HG03108 (cell line): ENCODE measurements at regions not wholly inside any gene's neighbourhood (a gene's known extent, or its start where the extent isn't known, plus 50 kb on each side); places are given as distances from the start of the nearest gene placed in this dataset.

Experiments used
- ATAC-seq: cut with Tn5 transposase; IDR thresholded peaks from one replicate; pipeline ENCODE4 v1.9.1; 2021; ENCODE audit warnings: moderate library complexity; ENCODE audit not compliant: unreplicated experiment

DNA sequence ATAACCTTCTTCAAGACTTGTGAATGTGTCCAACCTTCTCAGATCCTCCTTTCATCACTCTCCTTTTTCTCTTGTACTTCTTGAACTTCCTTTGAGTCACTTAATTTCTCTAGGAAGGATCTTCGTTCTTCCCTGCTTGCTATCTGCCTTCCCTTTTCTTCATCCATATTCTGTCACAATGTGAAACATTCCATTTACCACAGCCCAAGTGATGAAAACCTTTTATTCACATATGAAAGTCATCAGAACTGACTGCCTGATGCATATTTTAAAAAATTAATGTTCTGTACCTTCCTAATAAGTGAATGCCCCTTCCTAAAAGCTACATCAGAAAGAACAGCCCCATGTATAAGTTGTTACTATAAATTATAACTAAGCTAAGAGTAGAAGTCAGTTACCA lies 520.4 kb upstream of the LUZP2 start:
- no peak for ATAC-seq

DNA sequence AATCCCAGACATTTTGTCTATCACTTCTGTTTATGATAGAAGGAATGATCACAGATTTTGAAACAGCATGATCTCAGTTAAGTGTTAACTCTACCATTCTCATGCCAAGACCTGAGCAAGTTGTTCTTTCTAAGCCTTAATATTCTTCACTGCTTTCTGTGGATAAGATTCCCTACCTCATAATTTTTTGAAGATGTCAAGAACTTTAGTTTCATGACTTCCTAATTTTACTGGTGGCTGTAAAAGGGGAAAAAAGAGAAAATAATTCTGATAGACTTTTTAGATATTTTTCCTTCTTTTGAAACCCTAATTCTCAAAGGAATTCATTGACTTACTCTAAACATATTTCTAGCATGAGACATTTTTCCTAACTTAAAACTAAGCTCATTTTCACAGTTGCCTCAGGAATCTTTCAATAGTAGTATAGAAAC lies 520.0 kb upstream of the LUZP2 start:
- no peak for ATAC-seq

DNA sequence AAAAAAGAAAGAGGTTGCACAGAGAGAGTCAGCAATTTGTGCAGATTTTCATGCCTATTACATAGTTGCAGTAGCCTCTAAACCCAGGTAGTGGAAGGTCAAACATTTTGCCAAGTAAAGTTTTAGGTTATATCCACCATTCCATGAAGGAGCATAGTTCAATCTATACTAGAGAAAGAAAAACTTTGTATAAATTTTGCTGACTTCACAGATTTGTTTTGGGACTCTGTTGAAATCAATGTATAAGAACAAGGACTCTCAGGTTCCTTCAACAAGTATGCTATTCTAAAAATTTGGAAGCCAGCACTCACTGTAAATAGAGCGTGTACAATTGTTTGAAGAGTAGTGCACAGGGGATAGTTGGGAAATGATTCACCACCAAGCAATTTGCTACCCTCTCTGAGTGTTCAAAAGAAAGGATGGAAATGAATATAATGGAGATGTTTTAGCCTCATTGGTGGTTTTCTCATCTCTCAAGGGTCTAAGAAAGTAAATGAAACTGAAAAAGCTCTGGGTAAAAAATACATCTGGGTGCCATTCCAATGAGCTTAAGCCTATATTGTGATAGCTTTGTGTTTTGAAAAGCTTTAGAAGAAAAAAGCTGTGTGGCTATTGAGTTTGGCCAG lies 508.4 kb upstream of the LUZP2 start:
- no peak for ATAC-seq

DNA sequence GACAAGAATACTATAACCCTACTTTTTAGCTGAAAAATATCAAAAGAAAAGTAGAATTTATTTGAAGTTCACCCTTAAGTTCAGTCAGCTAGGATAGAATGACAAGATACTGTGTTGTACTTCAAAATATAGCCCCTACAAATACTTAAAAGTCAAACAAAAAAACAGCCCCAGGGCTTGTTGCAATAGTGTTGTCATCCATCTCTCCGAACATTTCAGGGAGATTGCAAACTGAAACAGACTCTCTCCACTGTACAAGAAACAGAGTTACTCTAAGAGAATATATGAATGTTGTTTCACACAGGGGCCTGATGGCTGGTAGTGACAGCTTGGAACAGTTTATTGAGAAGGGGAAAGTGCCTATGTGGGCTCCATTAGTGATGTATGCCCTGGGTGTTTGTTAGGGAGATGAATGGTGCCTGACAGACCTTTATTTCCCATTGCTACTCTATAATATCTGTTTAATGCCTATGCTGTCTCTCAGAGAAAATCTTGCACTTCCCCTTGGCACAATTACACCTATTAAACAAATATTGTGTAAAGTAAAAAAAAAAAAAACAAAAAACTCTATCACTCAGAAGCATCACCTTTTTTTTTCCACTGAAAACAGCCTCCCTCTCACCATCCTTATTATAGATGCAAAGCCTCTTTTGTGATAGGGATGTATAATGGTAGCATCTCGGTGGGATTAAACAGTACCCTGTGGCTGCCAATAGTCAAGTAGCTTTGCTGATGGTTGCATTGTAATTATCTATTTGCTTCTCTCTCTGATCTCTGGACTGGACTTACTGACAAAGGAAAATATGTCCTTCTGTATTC lies 506.3 kb upstream of the LUZP2 start:
- ATAC-seq, result no peak

DNA sequence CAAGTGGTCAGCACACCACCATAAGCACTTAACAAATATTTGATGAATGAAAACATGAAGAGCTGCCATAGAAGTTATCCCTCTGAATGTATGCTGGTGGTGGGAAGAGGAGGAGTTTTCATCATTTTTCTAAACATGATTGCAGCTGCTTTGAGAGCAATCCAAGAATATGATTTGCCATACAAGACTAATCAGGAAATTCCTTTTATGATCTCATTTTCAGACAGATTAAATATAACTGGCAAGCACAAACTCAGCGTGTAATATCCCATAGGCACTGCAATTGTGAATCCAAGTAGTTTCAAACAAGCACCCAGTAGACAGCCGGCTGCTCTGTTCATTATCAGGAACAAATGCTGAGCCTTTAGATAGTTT lies 505.7 kb upstream of the LUZP2 start:
- ATAC-seq, result no peak

DNA sequence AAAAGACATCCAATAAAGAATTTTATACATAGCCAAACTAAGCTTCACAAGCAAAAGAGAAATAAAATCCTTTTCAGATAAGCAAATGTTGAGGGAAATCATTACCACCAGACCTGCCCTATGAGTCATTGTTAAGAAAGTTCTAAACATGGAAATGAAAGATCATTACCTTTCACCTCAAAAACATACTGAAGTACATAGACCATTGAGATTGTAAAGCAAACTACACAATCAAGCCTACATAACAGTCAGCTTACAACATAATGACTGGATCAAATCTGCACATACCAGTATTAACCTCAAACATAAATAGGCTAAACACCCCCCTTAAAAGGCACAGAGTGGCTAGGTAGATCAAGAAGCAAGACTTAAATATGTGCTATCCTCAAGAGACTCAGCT lies 501.0 kb upstream of the LUZP2 start:
- no peak for ATAC-seq

DNA sequence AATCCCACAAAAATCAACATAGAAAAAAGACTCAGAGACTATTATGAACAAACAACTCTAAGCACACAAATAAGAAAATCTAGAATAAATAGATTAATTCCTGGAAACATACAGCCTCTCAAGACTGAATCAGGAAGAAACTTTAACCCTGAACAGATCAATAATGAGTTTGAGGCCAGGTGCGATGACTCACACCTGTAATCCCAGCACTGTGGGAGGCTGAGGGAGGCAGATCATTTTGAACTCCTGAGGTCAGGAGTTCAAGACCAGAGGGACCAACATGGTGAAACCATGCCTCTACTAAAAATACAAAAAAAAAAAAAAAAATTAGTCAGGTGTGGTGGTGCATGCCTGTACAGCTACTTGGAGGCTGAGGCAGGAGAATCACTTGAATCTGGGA lies 499.5 kb upstream of the LUZP2 start:
- ATAC-seq, result no peak

DNA sequence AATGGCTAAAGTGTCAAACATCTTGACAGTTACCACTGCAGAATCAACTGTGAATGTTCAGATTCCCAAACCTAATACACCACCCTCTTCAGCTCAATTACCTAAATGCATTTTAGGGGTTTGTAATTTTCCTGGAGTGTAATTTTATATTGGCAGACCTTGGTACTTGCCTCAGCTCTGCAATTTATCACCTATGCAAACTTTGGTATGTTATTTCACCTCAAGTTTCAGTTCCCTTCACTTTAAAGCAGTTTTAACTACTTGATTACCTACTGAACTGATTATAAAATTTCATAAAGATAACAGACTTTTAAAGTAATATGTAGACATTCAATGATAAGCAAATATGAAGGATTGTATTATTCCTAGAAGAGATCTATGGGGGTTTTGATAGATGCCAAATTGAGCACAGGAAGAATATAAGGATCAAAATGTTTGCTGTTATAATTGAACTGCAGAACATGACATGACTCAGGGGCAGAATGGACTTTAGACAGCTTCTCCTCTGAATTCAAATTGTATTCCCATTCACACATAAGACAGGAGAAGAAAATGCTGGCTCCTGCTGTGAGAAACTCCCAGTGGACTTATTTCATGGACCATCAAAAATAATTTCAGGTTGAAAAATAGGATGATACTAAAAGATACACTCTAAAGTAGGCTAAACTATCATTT lies 491.5 kb upstream of the LUZP2 start:
- ATAC-seq, result no peak

DNA sequence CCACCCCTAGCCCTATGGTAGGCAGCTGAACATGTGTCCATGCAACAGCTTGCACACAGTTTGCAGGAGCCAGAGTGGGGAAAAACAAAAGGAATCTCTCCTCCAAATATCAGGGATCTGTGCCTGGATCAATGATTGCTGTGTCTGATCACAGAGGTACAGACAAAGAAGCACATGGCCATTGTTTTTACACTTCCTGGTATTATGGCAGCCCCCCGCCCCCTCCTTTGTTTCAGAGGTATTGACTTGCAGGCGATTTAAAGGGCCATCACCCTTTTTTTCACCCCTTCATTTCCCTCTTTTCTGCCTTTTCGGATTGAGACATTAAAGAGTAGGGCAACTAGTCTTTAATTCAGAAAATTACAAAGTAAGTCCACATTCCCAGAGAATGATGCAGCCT lies 453.0 kb upstream of the LUZP2 start:
- no peak for ATAC-seq

DNA sequence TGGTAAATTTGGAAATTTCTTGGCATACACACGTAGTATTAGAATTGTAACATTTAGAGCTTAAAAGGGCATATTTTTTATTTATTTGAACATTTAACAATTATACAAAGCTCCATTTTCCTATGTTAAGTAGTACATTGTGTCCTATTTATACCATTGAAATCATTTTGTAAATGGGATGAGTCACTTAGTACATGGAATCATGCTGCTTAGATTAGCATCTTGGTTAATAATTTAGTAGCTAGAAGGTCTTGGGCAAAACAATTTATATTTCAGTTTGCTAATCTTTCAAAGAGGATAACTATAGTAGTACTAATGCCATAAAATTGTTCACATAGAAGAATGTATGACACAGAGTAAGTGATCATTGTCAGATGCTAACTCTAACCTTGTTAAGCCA lies 450.1 kb upstream of the LUZP2 start:
- no peak for ATAC-seq

DNA sequence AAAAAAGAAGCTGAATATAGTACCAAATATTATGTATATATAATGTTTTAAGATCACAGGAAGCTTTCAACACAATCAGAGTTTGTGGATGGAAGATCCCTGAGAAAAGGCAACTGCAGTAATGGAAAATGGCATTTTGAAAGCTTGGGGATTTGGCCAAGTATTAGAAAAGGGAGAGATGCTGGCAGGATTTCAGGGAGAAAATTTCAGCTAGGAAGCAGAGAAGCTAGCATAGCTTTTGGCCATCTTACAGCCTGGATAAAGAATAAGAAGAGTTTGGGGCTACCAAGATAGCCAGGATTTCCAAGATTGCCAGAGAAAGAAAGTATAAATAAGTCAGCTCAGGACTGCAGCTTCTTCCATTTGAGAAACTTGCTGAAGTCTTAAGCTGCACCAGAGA lies 440.8 kb upstream of the LUZP2 start:
- ATAC-seq, result no peak

DNA sequence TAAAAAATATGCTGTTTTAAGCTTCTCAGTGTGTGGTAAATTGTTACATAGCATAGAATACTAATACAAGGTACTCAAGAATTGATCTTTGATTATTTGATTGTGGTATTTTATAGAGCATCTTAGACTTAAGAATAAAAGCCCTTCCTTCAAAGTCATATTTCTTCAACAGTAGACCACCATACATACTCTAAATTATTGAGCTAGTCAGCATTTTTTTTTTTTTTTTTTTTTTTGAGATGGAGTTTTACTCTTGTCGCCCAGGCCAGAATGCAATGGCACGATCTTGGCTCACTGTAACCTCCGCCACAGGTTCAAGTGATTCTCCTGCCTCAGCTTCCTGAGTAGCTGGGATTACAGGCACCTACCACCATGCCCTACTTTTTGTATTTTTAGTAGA lies 436.7 kb upstream of the LUZP2 start:
- no peak for ATAC-seq

DNA sequence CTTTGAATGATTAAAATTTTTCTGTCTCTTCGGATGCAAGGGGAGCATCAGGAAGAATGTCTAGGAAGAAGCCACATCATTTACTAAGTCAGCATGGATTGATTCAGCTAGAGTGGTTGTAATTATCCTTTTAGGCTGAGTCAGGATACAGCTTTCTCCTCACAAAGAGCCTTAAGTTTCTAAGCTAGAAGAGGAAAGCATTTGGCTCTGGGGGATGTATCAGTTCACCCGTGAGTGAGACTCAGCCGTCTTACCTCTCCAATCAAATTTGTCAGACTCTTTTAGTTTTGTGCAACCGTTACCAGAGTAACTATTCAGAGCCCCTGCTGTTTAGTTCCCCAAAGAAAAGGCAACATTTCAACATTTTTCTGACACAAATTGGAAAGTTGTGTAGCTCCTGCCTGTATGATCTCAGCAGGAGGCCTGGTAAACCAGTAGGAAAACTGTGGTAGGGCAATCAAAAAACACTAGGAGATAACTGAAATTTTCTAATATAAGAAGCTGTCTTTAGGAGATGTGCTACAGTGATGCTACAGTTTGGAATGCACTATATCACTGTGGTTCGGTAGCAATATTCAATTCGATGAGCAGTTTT lies 432.4 kb upstream of the LUZP2 start:
- no peak for ATAC-seq

DNA sequence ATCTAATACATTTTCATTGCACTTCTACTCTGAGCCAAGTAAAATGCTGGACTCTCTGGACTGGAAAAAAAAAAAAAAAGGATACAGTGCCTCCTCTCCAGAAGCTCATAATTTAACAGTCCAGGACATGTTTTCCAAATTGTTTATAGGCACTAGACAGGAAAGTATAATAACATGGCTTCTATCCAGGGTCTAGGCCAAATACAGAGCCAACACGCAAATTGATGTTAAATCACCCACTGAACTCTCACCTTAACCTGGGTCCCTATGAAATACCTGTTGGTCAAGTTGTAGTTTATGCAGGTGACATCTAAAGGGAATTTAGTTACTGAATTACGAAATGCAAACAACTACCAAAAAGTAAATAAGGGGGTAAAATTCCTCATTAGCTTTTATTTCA lies 428.7 kb upstream of the LUZP2 start:
- no peak for ATAC-seq

DNA sequence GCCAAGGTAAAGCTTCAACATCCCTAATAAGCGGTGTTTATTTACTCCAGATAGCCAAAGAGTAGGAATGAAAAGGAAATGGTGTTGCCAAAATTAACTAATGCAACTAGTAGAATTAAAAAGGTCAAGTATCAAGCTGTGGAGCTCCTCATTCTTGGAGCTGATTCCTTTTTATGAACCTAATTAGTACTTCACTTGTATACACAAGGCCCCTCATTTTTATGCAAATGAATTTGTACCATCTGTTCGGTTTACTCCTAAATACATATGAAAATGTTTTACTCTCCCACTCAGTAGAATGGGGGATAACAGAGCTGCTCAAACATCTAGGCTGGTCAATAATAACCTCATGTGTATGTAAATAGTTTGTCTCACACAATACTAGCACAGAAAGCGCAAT lies 426.4 kb upstream of the LUZP2 start:
- ATAC-seq, result no peak

DNA sequence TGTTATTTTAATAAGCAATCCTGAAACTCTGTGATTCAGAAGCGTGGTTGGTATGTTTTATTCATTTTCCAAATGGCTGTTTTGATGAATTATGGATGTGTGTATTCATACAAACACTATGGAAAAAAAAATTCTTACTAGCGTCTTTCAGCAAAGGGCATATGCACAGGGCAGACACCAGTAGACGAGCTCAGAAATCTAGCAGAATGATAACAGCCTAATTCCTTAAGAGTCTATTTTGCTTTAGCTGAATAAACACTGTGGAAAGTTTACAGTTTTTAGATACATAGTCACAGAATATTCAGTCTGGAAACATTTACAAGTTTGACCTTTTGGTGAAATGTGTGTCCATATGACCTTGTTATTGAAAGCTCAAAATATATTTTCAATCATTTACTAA lies 418.8 kb upstream of the LUZP2 start:
- no peak for ATAC-seq

DNA sequence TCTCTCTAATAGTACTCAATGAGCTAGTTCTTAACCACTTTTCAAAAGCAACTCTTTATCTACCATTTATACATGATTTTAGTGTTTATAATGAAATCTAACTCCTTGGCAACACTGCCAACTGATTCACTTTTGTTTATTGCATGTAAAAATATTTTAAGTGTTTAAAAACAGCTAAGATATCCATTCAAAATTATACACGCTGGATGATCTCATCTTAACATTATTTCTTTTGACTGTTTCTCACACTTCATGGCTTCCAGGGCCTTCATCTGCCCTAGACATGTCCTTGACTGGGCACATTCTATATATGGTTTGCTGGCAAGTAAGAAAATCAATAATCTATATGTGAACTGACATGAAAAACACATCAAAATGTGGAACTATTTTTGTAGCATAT lies 414.6 kb upstream of the LUZP2 start:
- no peak for ATAC-seq

DNA sequence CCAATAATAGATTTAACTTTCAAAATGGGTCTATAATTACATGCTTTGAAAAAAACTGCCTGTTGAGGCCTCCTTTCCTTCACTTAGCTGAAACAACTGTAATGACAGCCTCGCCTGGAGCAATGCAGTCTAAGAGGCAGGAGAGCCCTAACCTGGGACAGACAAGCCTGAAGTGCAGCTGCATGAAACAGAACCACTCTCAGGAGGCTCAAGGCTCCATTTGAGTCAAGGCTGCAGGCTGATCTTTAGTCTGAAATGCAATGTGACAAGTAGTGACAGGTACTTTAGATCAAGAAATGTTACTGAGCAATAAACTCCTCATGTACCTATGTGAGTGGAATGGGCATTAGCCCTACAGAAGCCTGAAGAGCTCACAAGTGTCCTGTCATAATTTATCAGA lies 414.0 kb upstream of the LUZP2 start:
- ATAC-seq, result no peak

DNA sequence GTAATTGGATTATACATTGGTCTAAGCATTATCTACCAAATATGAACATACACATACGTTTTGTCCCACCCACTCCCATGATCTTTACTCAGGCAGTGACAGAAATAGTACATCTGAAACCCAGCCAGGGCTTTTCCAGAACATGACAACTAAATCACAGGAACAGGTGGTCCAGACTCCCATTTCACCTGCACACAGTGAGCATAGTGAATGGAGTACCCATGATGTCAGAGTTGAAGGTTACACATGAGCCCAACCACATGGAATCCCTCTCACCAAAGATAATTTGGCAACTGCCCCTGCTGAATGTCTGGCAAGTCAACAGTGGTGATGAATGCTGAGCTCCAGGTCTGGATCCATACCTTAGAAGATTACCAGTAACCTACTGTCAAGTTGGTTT lies 411.9 kb upstream of the LUZP2 start:
- ATAC-seq, result no peak

DNA sequence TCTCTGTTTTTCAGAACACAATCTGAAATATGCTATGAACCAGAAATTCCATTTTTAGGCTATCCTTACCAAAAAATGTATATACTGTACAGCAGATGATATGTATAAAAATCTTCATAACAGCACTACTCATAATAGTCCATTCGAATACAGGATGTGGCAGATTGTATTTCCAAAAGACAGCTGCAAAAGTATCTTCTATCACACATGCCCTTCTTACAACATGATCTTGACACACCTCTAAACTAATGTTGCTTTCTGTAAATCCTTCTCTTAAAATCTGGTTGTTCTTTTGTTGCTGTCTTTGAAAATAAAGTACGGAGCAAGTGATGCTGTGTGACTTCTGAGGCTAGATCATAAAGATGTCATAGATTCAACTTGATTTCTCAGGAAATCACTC lies 409.9 kb upstream of the LUZP2 start:
- ATAC-seq, result no peak

DNA sequence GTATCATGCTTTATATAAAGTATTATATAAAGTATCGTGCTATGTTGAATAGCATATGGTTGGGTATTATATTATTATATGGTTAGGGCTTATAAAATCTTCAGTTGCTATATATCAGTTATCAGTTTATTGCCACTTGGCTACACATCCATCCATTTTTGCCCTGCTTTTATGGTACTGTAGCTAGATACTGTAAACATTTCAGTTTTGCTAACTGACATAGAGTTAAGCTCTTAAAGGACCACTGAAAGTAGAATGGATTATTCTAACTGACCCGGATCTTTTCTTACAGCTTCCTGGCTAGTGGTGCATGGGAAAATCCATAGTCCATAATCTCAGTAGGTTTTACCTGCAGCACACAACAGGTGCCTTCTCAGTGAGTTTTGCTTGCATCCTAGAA lies 405.3 kb upstream of the LUZP2 start:
- no peak for ATAC-seq

DNA sequence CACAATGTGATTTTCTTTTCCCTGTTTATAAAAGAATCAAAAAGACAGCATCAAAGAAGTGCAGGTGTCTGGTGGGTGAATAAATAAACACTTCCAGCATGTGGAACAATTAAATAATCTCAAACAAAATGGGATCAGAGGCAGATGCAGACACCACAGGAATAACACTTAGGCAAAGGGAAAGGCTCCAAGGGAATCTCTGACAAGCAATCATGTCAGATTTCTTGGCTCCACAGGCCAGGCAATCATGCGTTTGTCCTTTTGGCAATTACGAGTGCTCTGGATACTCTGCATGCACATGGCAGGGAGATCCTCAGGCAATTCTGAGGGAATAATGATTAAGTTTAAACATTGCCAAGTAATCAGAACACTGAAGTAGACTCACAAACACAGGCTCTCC lies 403.5 kb upstream of the LUZP2 start:
- no peak for ATAC-seq
